H1 (cell line): ENCODE measurements at regions not wholly inside any gene's neighbourhood (a gene's known extent, or its start where the extent isn't known, plus 50 kb on each side); places are given as distances from the start of the nearest gene placed in this dataset.

Experiments used
- CTCF ChIA-PET: fragments of 300-600 bp; sonication (Branson Sonifier 250); formaldehyde crosslinking; loops from one replicate; lab custom pipeline; 2021; ENCODE audit not compliant: partially characterized antibody; lab: Charles Lee
- POLR2A ChIA-PET: fragments of 300-600 bp; sonication (Branson Sonifier 250); formaldehyde crosslinking; loops from one replicate; lab custom pipeline; 2021; ENCODE audit warnings: inconsistent platforms; ENCODE audit not compliant: partially characterized antibody; lab: Charles Lee
- DNase-seq, 2 experiments: peaks; one replicate each; pipeline versions ENCODE4 v3.0.0 to v3.0.0-alpha.2; 2010 to 2022; ENCODE audit warnings: low spot score in 2 of 2, low read depth in 1 of 2, mixed read lengths in 1 of 2
- FAIRE-seq: peaks from 2 replicates; lab custom pipeline; 2011; peaks lifted over from hg19 to GRCh38; lab: Jason Lieb, UNC
- H2AFZ ChIP-seq: 2 replicates; pipeline ENCODE4 v1.8.1; 2012; ENCODE audit warnings: low read length, inconsistent platforms
- H2AK5ac ChIP-seq: 2 replicates; pipeline ENCODE4 v1.6.1; 2013; ENCODE audit warnings: low read depth, low read length
- H2BK120ac ChIP-seq: replicated peaks from 2 replicates; pipeline ENCODE3; 2013; ENCODE audit warnings: low read depth, low read length, inconsistent platforms
- H2BK12ac ChIP-seq: 2 replicates; pipeline ENCODE4 v1.6.1; 2013; ENCODE audit warnings: low read depth, low read length
- H2BK15ac ChIP-seq: 2 replicates; pipeline ENCODE4 v1.6.1; 2013; ENCODE audit warnings: low read length
- H2BK20ac ChIP-seq: 2 replicates; pipeline ENCODE4 v1.6.1; 2013; ENCODE audit warnings: low read length
- H2BK5ac ChIP-seq: 2 replicates; pipeline ENCODE4 v1.6.1; 2013; ENCODE audit warnings: low read depth, low read length
- H3K14ac ChIP-seq: 2 replicates; pipeline ENCODE4 v1.6.1; 2013; ENCODE audit warnings: inconsistent platforms; ENCODE audit not compliant: insufficient read length
- H3K18ac ChIP-seq: 2 replicates; pipeline ENCODE4 v1.6.1; 2013; ENCODE audit warnings: low read length; ENCODE audit errors: extremely low read depth
- H3K23ac ChIP-seq: 2 replicates; pipeline ENCODE4 v1.6.1; 2013; ENCODE audit warnings: inconsistent platforms; ENCODE audit not compliant: insufficient read length
- H3K23me2 ChIP-seq: 2 replicates; pipeline ENCODE4 v1.6.1; 2013; ENCODE audit warnings: low read depth, low read length
- H3K27ac ChIP-seq: 2 replicates; pipeline ENCODE4 v1.6.1; 2011; ENCODE audit warnings: low read depth, low read length, inconsistent platforms
- H3K27me3 ChIP-seq, 4 experiments: replicated peaks in 1 of 4; 1 replicate in 1 of 4; 2 replicates in 3 of 4; pipeline versions ENCODE4 v1.6.1 to v1.8.1; 2011 to 2013; ENCODE audit warnings: low read length in 3 of 4, mild to moderate bottlenecking in 3 of 4, inconsistent platforms in 2 of 4, mixed read lengths in 2 of 4, moderate library complexity in 1 of 4; ENCODE audit not compliant: control insufficient read depth in 3 of 4, insufficient read depth in 3 of 4; ENCODE audit errors: extremely low read depth in 1 of 4
- H3K36me3 ChIP-seq, 4 experiments: 2 replicates each; pipeline versions ENCODE4 v1.6.1 to v1.8.1; 2011 to 2013; ENCODE audit warnings: mild to moderate bottlenecking in 4 of 4, low read length in 3 of 4, moderate library complexity in 2 of 4, control low read depth in 1 of 4, inconsistent platforms in 1 of 4; ENCODE audit not compliant: insufficient read depth in 4 of 4, control insufficient read depth in 2 of 4
- H3K4ac ChIP-seq: replicated peaks from 2 replicates; pipeline ENCODE3; 2013; ENCODE audit warnings: low read length, low read depth, mixed read lengths, inconsistent platforms; ENCODE audit not compliant: insufficient read length
- H3K4me1 ChIP-seq, 4 experiments: replicated peaks in 1 of 4; 1 replicate in 1 of 4; 2 replicates in 3 of 4; pipeline versions ENCODE4 v1.6.1 to v1.8.1; 2011 to 2013; ENCODE audit warnings: low read length in 3 of 4, inconsistent platforms in 2 of 4, mixed read lengths in 1 of 4; ENCODE audit not compliant: insufficient read depth in 4 of 4, control insufficient read depth in 3 of 4
- H3K4me2 ChIP-seq, 2 experiments: 2 replicates each; pipeline versions ENCODE4 v1.6.1 to v1.8.1; 2011 to 2013; ENCODE audit warnings: low read depth in 2 of 2, low read length in 2 of 2, control low read depth in 1 of 2, inconsistent platforms in 1 of 2, mild to moderate bottlenecking in 1 of 2; ENCODE audit not compliant: insufficient read depth in 1 of 2
- H3K4me3 ChIP-seq, 4 experiments: fragments of 200-600, 300-600 bp in 1 of 4; sonication (generic), shearing (Covaris generic), sonication (Bioruptor Twin) in 1 of 4; 2 replicates each; pipeline versions ENCODE4 v1.5.1 to v1.8.1; 2011 to 2016; ENCODE audit warnings: low read length in 4 of 4, low read depth in 3 of 4, control low read depth in 2 of 4, inconsistent platforms in 2 of 4, mild to moderate bottlenecking in 2 of 4, mixed read lengths in 1 of 4, moderate library complexity in 1 of 4; ENCODE audit not compliant: insufficient read depth in 2 of 4; ENCODE audit errors: extremely low read depth in 1 of 4
- H3K56ac ChIP-seq: replicated peaks from 2 replicates; pipeline ENCODE3; 2013; ENCODE audit warnings: low read depth, mild to moderate bottlenecking, mixed read lengths, low read length, inconsistent platforms; ENCODE audit not compliant: insufficient read length
- H3K79me1 ChIP-seq: 2 replicates; pipeline ENCODE4 v1.6.1; 2013; ENCODE audit warnings: low read depth, low read length, control low read depth
- H3K79me2 ChIP-seq, 2 experiments: 2 replicates each; pipeline versions ENCODE4 v1.6.1 to v1.8.1; 2012 to 2013; ENCODE audit warnings: low read length in 2 of 2, mild to moderate bottlenecking in 2 of 2, inconsistent platforms in 1 of 2; ENCODE audit not compliant: insufficient read depth in 2 of 2, control insufficient read depth in 1 of 2
- H3K9ac ChIP-seq, 4 experiments: replicated peaks in 1 of 4; 1 replicate in 1 of 4; 2 replicates in 3 of 4; pipeline versions ENCODE4 v1.6.1 to v1.8.1; 2011 to 2013; ENCODE audit warnings: low read depth in 3 of 4, low read length in 3 of 4, control low read depth in 2 of 4, mild to moderate bottlenecking in 2 of 4, moderate library complexity in 2 of 4, inconsistent platforms in 1 of 4; ENCODE audit errors: extremely low read depth in 1 of 4
- H3K9me3 ChIP-seq, 2 experiments: 2 replicates each; pipeline versions ENCODE4 v1.6.1 to v1.8.1; 2012 to 2013; ENCODE audit warnings: mild to moderate bottlenecking in 2 of 2, moderate library complexity in 2 of 2, control low read depth in 1 of 2, inconsistent platforms in 1 of 2, low read depth in 1 of 2, low read length in 1 of 2, mixed read lengths in 1 of 2; ENCODE audit not compliant: insufficient read depth in 2 of 2
- H4K20me1 ChIP-seq, 2 experiments: replicated peaks in 1 of 2; 2 replicates each; pipeline versions ENCODE3 to v1.8.1; 2011 to 2013; ENCODE audit warnings: inconsistent platforms in 2 of 2, low read length in 2 of 2, mild to moderate bottlenecking in 1 of 2; ENCODE audit not compliant: insufficient read depth in 2 of 2, control insufficient read depth in 1 of 2
- H4K5ac ChIP-seq: 2 replicates; pipeline ENCODE4 v1.6.1; 2013; ENCODE audit warnings: low read length, low read depth, mixed read lengths, inconsistent platforms; ENCODE audit not compliant: insufficient read length
- H4K8ac ChIP-seq: 2 replicates; pipeline ENCODE4 v1.8.0; 2013; ENCODE audit warnings: mild to moderate bottlenecking, moderate library complexity, low read length, inconsistent platforms; ENCODE audit not compliant: insufficient read depth; ENCODE audit errors: extremely low read depth
- H4K91ac ChIP-seq: replicated peaks from 2 replicates; pipeline ENCODE3; 2013; ENCODE audit warnings: low read length, mixed read lengths, inconsistent platforms; ENCODE audit not compliant: insufficient read length
- EGR1 ChIP-seq: IDR thresholded peaks from 2 replicates; pipeline ENCODE4 v1.6.1; 2011; ENCODE audit warnings: low read depth, low read length, borderline replicate concordance
- EP300 ChIP-seq, 2 experiments: IDR thresholded peaks; 1 replicate in 1 of 2; 2 replicates in 1 of 2; pipeline ENCODE4 v1.6.1; 2011 to 2012; ENCODE audit warnings: low read depth in 2 of 2, low read length in 2 of 2, mild to moderate bottlenecking in 2 of 2, borderline replicate concordance in 1 of 2, inconsistent platforms in 1 of 2, moderate library complexity in 1 of 2
- WGBS, 2 experiments: shearing (Covaris generic) in 1 of 2; methylation state at CpG; one replicate each; pipeline versions ENCODE4 v1.1.6 to v1.1.7; 2013 to 2015; ENCODE audit warnings: low lambda C conversion rate in 2 of 2, mixed read lengths in 2 of 2, inconsistent platforms in 1 of 2, low coverage in 1 of 2, missing lambda C conversion rate in 1 of 2; ENCODE audit not compliant: insufficient replicate concordance in 2 of 2, insufficient coverage in 1 of 2, insufficient read length in 1 of 2; ENCODE audit errors: extremely low coverage in 1 of 2, missing lambda C conversion rate in 1 of 2; 5-methylcytosine and 5-hydroxymethylcytosine counted together

DNA sequence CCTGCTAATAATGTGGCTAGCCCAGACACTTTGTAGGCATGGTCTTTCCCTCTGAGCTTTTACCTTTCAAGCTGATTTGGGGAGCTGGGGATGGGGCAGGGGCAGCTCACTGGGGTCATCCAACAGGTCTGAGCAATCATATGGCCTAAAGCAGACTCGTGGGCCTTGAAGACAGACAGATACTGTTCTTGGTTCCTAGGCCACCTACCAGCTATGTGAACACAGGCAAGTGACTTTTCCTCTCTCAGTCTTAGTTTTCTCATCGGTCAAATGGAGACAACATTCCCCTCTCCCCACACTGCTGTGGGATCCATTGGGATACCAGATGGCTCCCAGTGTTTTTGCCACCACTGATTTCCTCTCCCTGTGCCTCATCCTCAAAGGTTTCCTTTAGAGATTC is 181.8 kb downstream of the RRAGC start:
- no peak overlapping the region for H2BK20ac ChIP-seq
- H2BK15ac ChIP-seq = no peak overlapping the region
- no peaks in the 10 kb centered on the region for H4K20me1 ChIP-seq
- no peak overlapping the region for H3K14ac ChIP-seq
- WGBS, 2 experiments = 79% methylated on average over 2 of the region's 2 CpGs; no CpG with 5 or more reads in 1 of the 2 experiments
- no peak overlapping the region for H3K4me2 ChIP-seq
- H4K8ac ChIP-seq = no peak overlapping the region
- no peak overlapping the region for H2BK5ac ChIP-seq
- no peak overlapping the region for H2BK120ac ChIP-seq
- H3K36me3 ChIP-seq = no peaks in the 10 kb centered on the region
- no peak overlapping the region for H2AK5ac ChIP-seq
- H3K9me3 ChIP-seq = no peaks in the 10 kb centered on the region
- H4K5ac ChIP-seq = no peak overlapping the region
- no peak for FAIRE-seq
- no peak overlapping the region for H2AFZ ChIP-seq
- no peaks in the 10 kb centered on the region for H3K4me1 ChIP-seq
- no peak overlapping the region for H3K4ac ChIP-seq
- CTCF ChIA-PET = no interaction called here
- TF ChIP-seq EGR1 (no peak), EP300 (IDR thresholded peaks at IDR 0.05; ENCODE audit: borderline replicate concordance in 1 of 2, low read depth in 2 of 2, low read length in 2 of 2) (no peak)
- no peaks in the 10 kb centered on the region for H3K79me2 ChIP-seq
- H3K9ac ChIP-seq = no peak overlapping the region
- H4K91ac ChIP-seq = no peak overlapping the region
- no peaks in the 10 kb centered on the region for H3K79me1 ChIP-seq
- DNase-seq = no peak
- H3K23ac ChIP-seq = no peak overlapping the region
- no peaks in the 10 kb centered on the region for H3K23me2 ChIP-seq
- H2BK12ac ChIP-seq = no peak overlapping the region
- no peak overlapping the region for H3K27ac ChIP-seq
- no peak overlapping the region for H3K18ac ChIP-seq
- H3K4me3 ChIP-seq = no peak overlapping the region
- H3K56ac ChIP-seq = no peak overlapping the region
- no peaks in the 10 kb centered on the region for H3K27me3 ChIP-seq
- POLR2A ChIA-PET = no interaction called here
